ENCODE measurements at regions not wholly inside any gene's neighbourhood (a gene's known extent, or its start where the extent isn't known, plus 50 kb on each side); places are given as distances from the start of the nearest gene placed in this dataset.

GRCh38 chr6:965343-965742 lies 272.4 kb upstream of the EXOC2 start:
- TF ChIP-seq, protein P1, sequence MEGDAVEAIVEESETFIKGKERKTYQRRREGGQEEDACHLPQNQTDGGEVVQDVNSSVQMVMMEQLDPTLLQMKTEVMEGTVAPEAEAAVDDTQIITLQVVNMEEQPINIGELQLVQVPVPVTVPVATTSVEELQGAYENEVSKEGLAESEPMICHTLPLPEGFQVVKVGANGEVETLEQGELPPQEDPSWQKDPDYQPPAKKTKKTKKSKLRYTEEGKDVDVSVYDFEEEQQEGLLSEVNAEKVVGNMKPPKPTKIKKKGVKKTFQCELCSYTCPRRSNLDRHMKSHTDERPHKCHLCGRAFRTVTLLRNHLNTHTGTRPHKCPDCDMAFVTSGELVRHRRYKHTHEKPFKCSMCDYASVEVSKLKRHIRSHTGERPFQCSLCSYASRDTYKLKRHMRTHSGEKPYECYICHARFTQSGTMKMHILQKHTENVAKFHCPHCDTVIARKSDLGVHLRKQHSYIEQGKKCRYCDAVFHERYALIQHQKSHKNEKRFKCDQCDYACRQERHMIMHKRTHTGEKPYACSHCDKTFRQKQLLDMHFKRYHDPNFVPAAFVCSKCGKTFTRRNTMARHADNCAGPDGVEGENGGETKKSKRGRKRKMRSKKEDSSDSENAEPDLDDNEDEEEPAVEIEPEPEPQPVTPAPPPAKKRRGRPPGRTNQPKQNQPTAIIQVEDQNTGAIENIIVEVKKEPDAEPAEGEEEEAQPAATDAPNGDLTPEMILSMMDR (IDR thresholded peaks at IDR 0.05) = no peak
- no peak for TF ChIP-seq NFIC (IDR thresholded peaks at IDR 0.05; ENCODE audit: borderline replicate concordance)

Data from SK-N-SH (cell line).